Stomach (tissue), 4 donors: ENCODE measurements at regions not wholly inside any gene's neighbourhood (a gene's known extent, or its start where the extent isn't known, plus 50 kb on each side); places are given as distances from the start of the nearest gene placed in this dataset.

Source experiments
- EP300 ChIP-seq: sonication (generic); formaldehyde crosslinking; IDR thresholded peaks from one replicate; pipeline ENCODE4 v1.6.1; 2017; ENCODE audit warnings: antibody characterized with exemption
- POLR2A ChIP-seq, 4 donors: fragments of 450-650 bp; IDR thresholded peaks; one replicate each; pipeline ENCODE4 v1.6.1; 2016; ENCODE audit warnings: antibody characterized with exemption in 4 of 4, control low read depth in 2 of 4, mild to moderate bottlenecking in 1 of 4, moderate library complexity in 1 of 4
- POLR2AphosphoS5 ChIP-seq, 3 donors: sonication (generic); formaldehyde crosslinking; IDR thresholded peaks; one replicate each; pipeline ENCODE4 v1.6.1; 2016; ENCODE audit warnings: antibody characterized with exemption in 3 of 3
- TF ChIP-seq, protein P1 (sequence below), 7 experiments: fragments of 450-650 bp in 4 of 7; fragments of 200-600 bp in 3 of 7; sonication (generic) in 3 of 7; IDR thresholded peaks; one replicate each; pipeline ENCODE4 v1.5.1; 2016 to 2019; ENCODE audit warnings: antibody characterized with exemption in 7 of 7, control low read depth in 2 of 7, mild to moderate bottlenecking in 1 of 7

DNA sequence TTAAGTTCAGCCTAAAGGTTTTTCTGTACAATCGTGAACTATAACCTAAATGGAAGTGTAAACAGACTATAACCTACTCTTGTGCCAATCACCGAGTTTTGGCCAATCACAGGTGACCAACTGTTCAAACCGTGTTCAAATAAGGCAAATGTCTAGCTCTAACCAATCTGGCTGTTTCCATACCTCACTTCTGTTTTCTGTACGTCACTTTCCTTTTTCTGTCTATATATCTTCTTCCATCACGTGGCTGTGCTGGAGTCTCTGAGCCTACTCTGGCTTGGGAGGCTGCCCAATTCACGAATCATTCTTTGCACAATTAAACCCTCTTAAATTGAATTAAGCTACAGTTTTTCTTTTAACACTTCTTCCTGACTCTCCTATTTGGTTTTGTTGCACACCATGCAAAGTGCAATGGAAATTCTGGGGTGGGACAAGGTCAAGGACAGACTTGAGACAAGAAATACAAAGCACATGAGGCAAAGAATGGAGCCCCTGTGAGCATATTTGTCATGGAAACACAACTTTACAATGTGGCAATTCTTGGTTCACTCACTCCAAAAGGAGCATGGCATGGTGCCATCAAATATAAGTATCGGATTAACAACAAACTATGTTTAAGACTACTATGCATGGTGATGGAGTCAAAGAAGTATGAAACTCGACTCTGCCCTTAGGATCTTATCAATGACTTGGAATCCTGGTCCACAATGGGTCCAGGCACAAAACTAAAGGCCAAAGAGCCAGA lies 115.7 kb upstream of the FAM9B start:
- TF ChIP-seq, protein P1, sequence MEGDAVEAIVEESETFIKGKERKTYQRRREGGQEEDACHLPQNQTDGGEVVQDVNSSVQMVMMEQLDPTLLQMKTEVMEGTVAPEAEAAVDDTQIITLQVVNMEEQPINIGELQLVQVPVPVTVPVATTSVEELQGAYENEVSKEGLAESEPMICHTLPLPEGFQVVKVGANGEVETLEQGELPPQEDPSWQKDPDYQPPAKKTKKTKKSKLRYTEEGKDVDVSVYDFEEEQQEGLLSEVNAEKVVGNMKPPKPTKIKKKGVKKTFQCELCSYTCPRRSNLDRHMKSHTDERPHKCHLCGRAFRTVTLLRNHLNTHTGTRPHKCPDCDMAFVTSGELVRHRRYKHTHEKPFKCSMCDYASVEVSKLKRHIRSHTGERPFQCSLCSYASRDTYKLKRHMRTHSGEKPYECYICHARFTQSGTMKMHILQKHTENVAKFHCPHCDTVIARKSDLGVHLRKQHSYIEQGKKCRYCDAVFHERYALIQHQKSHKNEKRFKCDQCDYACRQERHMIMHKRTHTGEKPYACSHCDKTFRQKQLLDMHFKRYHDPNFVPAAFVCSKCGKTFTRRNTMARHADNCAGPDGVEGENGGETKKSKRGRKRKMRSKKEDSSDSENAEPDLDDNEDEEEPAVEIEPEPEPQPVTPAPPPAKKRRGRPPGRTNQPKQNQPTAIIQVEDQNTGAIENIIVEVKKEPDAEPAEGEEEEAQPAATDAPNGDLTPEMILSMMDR (IDR thresholded peaks at IDR 0.05): no peak
- TF ChIP-seq POLR2A (IDR thresholded peaks at IDR 0.05) (no peak), POLR2AphosphoS5 (IDR thresholded peaks at IDR 0.05) (no peak), EP300 (no peak)
